Thymus (tissue), 11 donors: ENCODE measurements at regions not wholly inside any gene's neighbourhood (a gene's known extent, or its start where the extent isn't known, plus 50 kb on each side); places are given as distances from the start of the nearest gene placed in this dataset.

Source experiments
- DNase-seq, 9 donors: peaks; one replicate each; pipeline ENCODE4 v3.0.0-alpha.2; 2013; ENCODE audit warnings: low spot score in 9 of 9, low read depth in 6 of 9, missing footprints in 1 of 9
- H3K27ac ChIP-seq, 2 donors: one replicate each; pipeline ENCODE4 v1.5.1; 2013; ENCODE audit warnings: control low read depth in 1 of 2, low read depth in 1 of 2, low read length in 1 of 2, mild to moderate bottlenecking in 1 of 2, moderate library complexity in 1 of 2
- H3K27me3 ChIP-seq, 2 donors: one replicate each; pipeline ENCODE4 v1.5.1; 2013; ENCODE audit warnings: low read length in 1 of 2; ENCODE audit not compliant: control insufficient read depth in 2 of 2, insufficient read depth in 1 of 2
- H3K36me3 ChIP-seq, 2 donors: one replicate each; pipeline ENCODE4 v1.5.1; 2013; ENCODE audit warnings: low read length in 1 of 2, mild to moderate bottlenecking in 1 of 2, moderate library complexity in 1 of 2; ENCODE audit not compliant: control insufficient read depth in 2 of 2, insufficient read depth in 2 of 2
- H3K4me1 ChIP-seq, 2 donors: one replicate each; pipeline ENCODE4 v1.5.1; 2013; ENCODE audit warnings: low read length in 2 of 2; ENCODE audit not compliant: control insufficient read depth in 2 of 2, insufficient read depth in 2 of 2
- H3K4me3 ChIP-seq, 2 donors: one replicate each; pipeline ENCODE4 v1.5.1; 2013; ENCODE audit warnings: low read length in 2 of 2, control low read depth in 1 of 2, mild to moderate bottlenecking in 1 of 2
- H3K9me3 ChIP-seq, 2 donors: one replicate each; pipeline ENCODE4 v1.5.1; 2013; ENCODE audit warnings: low read length in 1 of 2, mild to moderate bottlenecking in 1 of 2; ENCODE audit not compliant: control insufficient read depth in 2 of 2, insufficient read depth in 1 of 2
- WGBS: extraction: QIAGEN DNeasy Blood & Tissue Kit; methylation state at CpG from one replicate; pipeline ENCODE4 v1.1.7; 2013; 5-methylcytosine and 5-hydroxymethylcytosine counted together
- donor health status: healthy.

DNA sequence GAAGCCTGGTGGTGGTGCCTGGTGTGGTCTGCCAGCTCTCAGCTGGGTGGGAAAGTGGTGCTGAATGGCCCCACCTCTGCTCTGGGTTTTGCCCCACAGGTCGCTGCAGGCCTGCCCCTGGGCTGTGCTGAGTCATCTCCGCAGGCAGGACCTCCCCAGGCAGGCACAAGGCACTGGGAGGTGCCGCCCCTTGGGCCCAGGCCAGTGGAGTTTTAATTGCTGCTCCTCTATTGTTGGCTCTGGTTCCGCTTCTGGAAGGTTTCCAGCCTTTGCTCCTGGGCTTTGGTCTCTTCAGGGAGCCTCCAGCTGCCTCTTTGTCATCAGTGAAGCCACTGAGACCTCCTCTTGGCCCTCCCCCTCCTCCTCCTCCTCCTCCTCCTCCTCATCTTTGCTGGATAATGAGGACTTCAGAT lies 180.3 kb upstream of the GRB10 start:
- H3K36me3 ChIP-seq, result no peaks in the 10 kb centered on the region
- no peak for DNase-seq
- H3K27ac ChIP-seq, result no peak overlapping the region
- H3K4me3 ChIP-seq, result no peak overlapping the region
- no peaks in the 10 kb centered on the region for H3K4me1 ChIP-seq
- no peaks in the 10 kb centered on the region for H3K27me3 ChIP-seq
- H3K9me3 ChIP-seq, result no peaks in the 10 kb centered on the region
- WGBS, result 20% methylated on average over 4 of the region's 4 CpGs

DNA sequence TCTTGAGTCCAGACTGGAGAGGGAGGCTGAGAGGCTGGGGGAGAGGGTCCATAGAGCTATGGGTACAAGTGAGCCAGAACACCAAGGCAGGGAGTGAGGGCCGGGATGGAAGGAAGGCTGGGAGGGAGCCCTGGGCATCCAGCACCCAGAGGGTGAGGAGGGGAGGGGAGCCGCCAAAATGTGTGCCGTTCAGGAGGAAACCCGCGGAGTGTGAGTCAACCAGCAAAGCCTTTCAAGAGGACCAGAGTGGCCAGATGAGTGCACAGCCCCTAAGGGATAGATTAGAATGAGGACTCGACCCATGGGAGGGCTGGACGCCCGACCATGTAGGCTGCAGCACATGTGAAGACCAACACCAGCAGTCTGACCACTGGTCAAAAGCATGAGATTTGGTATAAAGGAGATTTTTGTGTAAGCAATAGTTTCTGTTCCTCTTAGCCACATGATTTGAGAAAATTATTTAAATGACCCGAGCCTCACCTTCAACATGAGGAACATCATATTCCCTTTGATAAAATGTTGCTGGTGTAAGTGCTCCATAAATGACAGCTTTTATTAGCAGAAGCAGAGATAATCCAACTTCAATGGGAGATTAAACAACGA lies 179.7 kb upstream of the GRB10 start:
- Histone ChIP-seq H3K9me3 (no peaks in the 10 kb centered on the region), H3K36me3 (no peaks in the 10 kb centered on the region), H3K4me1 (no peaks in the 10 kb centered on the region), H3K4me3 (no peak overlapping the region), H3K27me3 (no peaks in the 10 kb centered on the region), H3K27ac (no peak overlapping the region)
- DNase-seq, result no peak
- 76% methylated on average over 10 of the region's 10 CpGs for WGBS

DNA sequence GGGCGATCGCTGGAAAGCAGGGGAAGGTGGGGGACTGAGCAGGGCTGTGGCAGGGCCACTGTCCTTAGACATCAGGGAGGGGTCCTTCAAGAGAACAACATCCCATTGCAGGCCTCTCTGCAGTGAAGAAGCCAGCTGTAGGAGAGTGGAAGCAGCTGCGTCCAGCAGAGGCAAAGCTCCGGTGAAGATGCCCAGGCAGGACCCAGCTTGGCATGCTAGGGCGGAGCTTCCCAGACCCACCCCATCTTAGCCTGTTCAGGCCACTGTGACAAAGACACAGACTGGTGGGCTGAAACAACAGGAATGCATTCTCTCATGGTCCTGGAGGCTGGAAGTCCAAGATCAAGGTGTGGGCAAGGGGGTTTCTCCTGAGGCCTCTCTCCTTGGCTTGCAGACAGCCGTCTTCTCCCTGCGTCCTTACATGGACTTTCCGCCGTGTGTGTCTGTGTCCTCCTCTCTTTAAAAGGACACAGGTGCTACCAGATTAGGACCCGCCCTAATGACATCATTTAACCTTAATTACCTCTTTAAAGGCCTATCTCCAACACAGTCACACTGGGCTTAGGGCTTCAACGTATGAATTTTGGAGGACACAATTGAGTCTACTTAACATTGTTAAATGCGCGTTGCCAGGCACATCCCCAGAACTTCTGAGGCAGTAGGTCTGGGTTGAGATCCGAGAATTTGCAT lies 178.1 kb upstream of the GRB10 start:
- WGBS, result 90% methylated on average over 14 of the region's 14 CpGs
- Histone ChIP-seq H3K9me3 (no peaks in the 10 kb centered on the region), H3K27me3 (no peaks in the 10 kb centered on the region), H3K4me1 (no peaks in the 10 kb centered on the region), H3K36me3 (no peaks in the 10 kb centered on the region), H3K27ac (no peak overlapping the region), H3K4me3 (no peak overlapping the region)
- no peak for DNase-seq

DNA sequence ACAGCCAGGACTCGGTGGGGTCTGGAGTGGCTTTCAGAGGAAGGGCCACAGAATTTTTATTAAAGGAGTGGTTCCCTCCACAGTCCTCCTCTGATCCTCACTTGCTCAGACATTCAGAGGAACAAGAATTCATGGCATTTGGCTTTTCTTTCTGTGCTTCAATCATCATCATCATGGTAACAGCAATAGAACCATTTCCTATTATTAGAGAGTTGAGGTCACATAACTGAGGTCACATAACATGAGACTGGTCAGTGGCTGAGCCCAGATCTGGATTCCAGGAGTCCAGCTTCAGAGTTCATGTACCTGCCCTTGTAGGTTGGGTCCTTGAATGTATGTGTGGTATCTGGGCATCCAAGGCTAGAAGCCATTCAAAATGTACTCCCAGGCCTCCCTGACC lies 177.3 kb upstream of the GRB10 start:
- H3K27me3 ChIP-seq, result no peaks in the 10 kb centered on the region
- no peaks in the 10 kb centered on the region for H3K9me3 ChIP-seq
- H3K4me1 ChIP-seq, result no peaks in the 10 kb centered on the region
- WGBS, result 94% methylated on average over 1 of the region's 1 CpG
- no peak for DNase-seq
- H3K4me3 ChIP-seq, result no peak overlapping the region
- no peak overlapping the region for H3K27ac ChIP-seq
- H3K36me3 ChIP-seq, result no peaks in the 10 kb centered on the region

DNA sequence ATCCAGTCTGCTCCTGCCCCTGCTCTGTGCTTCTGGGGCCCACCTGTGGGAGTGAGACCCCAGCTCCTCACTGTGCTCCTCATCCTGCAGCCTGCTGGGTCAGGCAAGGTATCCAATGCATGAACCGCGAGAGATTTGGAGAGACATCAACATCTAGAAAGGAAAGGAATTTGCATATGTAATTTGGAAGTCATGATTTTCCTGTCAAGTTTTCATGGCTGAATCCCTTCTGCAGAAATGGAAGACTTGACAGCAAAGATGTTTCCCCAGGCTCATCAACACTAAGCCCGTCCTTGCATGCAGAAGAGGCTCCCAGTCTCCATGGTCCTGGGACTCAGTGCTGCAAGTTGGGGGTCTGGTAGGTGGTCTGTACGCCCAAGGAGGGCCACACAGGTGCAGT lies 176.9 kb upstream of the GRB10 start:
- WGBS, result 96% methylated on average over 4 of the region's 4 CpGs
- H3K4me3 ChIP-seq, result no peak overlapping the region

DNA sequence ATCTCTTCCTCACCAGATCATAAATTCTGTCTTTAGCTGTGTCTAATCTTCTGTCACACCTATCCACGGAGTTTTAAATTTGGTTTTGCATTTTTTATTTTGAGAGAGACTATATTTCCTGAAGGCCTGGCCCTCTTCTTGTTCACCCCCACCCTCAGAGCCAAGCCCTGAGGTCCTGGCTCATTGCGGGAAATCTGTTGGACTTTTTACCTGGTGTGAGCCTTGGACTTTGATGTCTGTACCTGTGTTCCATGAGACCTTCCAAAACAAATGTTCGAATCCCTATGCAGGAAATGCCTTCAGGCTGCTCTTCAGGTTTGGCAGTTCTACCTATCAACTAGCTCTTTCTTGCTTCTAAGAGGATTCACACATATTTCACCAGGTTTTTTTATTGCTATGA lies 175.2 kb upstream of the GRB10 start:
- WGBS, result 90% methylated on average over 3 of the region's 3 CpGs
- Histone ChIP-seq H3K27me3 (no peaks in the 10 kb centered on the region), H3K9me3 (no peaks in the 10 kb centered on the region), H3K27ac (no peak overlapping the region), H3K36me3 (no peaks in the 10 kb centered on the region), H3K4me3 (no peak overlapping the region), H3K4me1 (no peaks in the 10 kb centered on the region)
- DNase-seq, result no peak

More for the DNA sequence above, 176.9 kb upstream of the GRB10 start:
- DNase-seq, result no peak
- Histone ChIP-seq H3K27ac (no peak overlapping the region), H3K27me3 (no peaks in the 10 kb centered on the region), H3K36me3 (no peaks in the 10 kb centered on the region), H3K9me3 (no peaks in the 10 kb centered on the region), H3K4me1 (no peaks in the 10 kb centered on the region)

DNA sequence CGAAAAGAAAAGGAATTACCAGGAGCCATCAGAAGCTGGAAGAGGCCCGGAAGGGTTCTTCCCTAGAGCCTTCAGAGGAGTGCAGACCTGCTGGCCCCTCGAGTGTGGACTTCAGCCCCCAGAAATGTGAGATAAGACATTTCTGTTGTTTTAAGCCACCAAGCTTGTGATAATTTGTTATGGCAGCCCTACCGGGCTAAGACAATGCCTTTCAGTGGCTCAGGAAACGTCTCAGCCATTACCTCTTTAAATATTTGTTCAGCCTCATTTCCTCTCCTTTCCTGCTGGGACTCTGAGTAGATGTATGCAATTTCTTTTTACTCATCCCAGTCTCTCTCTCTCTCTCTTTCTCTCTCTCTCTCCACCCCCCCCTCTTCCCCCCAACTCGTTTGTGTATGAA lies 174.7 kb upstream of the GRB10 start:
- Histone ChIP-seq H3K36me3 (no peaks in the 10 kb centered on the region), H3K4me1 (no peaks in the 10 kb centered on the region), H3K27ac (no peak overlapping the region), H3K27me3 (no peaks in the 10 kb centered on the region), H3K4me3 (no peak overlapping the region), H3K9me3 (no peaks in the 10 kb centered on the region)
- 83% methylated on average over 6 of the region's 6 CpGs for WGBS
- DNase-seq, result no peak

DNA sequence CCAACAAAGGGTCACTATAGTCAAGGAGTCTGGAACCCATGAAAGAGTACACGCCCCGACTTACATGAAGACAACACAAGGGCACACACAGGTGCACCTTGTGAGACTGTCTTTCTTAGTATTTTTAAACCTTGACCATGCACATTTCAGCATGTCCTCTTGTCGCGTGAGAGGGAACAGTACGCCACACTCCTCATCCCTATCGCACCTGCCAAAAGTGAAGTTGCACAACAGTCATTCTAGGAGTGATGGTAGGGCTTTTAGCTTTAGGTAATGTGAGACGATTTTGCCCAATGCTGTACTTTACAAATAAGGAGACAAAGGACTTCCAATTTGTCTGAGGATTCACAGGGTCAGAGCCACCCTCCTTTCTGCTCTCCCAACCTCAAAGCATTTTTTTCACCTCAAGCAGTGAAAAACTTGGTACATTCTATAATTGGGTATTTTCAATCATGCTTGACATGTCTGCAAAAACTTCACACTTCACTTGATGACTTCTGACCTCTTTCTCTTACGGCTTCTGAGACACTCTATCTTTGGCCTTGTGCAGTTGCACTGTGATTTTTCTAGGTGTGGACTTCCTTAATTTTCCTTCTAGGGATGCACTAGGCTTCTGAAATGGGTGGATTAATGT lies 173.9 kb upstream of the GRB10 start:
- WGBS, result 92% methylated on average over 8 of the region's 8 CpGs
- DNase-seq, result no peak
- no peaks in the 10 kb centered on the region for H3K4me1 ChIP-seq
- no peaks in the 10 kb centered on the region for H3K36me3 ChIP-seq
- no peaks in the 10 kb centered on the region for H3K27me3 ChIP-seq
- no peak overlapping the region for H3K4me3 ChIP-seq
- no peak overlapping the region for H3K27ac ChIP-seq
- no peaks in the 10 kb centered on the region for H3K9me3 ChIP-seq

DNA sequence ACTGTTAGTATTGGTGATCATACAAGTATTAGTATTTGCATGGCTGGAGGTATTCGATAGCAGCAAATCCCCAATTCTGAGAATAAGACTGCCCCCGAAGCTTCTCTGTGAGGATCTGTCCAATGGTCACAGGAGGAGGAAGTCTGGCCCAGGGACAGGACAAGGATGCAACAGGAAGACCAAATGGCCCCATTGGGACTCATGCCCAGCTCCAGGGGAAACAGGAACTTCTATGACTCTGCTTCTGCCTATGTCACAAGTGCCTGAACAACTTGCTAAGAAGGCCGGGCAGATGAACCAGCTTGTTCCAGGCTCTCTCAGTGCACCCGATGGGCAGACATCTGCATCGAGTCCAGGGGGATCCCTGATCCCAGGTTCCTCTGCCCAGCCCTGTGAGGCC lies 172.0 kb upstream of the GRB10 start:
- H3K36me3 ChIP-seq, result no peaks in the 10 kb centered on the region
- H3K4me1 ChIP-seq, result no peaks in the 10 kb centered on the region
- DNase-seq, result no peak
- no peak overlapping the region for H3K4me3 ChIP-seq
- H3K27me3 ChIP-seq, result no peaks in the 10 kb centered on the region
- no peak overlapping the region for H3K27ac ChIP-seq
- 91% methylated on average over 5 of the region's 5 CpGs for WGBS
- H3K9me3 ChIP-seq, result no peaks in the 10 kb centered on the region
